ENCODE measurements at regions not wholly inside any gene's neighbourhood (a gene's known extent, or its start where the extent isn't known, plus 50 kb on each side); places are given as distances from the start of the nearest gene placed in this dataset.
"Not testable (repeated sequence)": the region's sequence is repeated elsewhere in the genome, so short reads cannot be mapped to it uniquely, and the experiment has no call there.

DNA sequence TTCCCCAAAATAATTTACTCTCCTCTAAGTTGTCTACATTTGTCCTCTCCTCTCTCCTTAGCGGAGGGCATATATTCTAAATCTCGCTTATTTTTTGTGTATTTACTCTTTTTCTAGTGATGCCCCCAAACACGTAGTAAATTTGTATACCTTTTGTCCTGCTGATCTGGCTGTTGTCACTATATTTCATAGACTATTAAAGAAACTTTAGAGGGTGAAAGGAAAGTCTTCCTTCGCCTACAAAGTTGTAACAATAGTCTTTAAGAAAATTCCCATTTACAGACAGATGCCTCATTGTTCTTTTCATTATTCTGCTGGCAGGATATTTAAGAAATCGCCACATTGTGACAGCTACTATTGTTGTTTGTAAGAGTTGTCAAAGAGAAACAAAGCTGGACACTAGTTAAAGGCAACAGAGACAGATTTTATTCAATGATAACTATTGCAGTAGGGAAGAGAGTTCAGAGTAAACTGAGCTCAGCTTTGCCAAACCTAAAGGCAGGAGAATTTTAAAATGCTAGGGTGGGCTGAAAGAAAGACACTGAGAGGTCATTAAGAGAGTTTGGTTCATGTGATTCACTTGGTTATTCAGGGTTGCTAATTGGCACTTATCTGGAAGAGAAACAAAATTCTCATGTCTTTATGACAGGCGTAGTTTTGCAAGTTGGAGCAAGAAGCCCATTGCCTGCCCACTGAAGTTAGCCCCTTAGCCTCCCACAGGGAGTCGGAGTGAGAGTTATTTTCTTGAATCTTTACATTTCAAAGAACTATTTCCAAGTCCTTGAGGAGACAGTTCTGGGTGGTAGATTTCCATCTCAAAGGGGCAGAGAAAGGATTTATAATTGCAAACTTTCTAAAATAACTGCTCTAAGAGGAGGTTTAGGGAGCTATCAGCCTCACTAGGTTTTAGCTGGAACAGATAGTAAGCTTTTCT, 1272.5 kb upstream of the SEL1L start:
- no peak overlapping the region for H3K27ac ChIP-seq
- no peak for DNase-seq
- H3K4me3 ChIP-seq, result no peak overlapping the region
- 68 to 73% methylated on average over 5 to 7 of the region's 7 CpGs for WGBS, 2 donors (ENCODE audit: low coverage in 1 of 2)
- TF ChIP-seq POLR2A (IDR thresholded peaks at IDR 0.05), result no peak
- no peak for TF ChIP-seq EP300 (IDR thresholded peaks at IDR 0.05; ENCODE audit: low read depth)
- TF ChIP-seq, protein P1, sequence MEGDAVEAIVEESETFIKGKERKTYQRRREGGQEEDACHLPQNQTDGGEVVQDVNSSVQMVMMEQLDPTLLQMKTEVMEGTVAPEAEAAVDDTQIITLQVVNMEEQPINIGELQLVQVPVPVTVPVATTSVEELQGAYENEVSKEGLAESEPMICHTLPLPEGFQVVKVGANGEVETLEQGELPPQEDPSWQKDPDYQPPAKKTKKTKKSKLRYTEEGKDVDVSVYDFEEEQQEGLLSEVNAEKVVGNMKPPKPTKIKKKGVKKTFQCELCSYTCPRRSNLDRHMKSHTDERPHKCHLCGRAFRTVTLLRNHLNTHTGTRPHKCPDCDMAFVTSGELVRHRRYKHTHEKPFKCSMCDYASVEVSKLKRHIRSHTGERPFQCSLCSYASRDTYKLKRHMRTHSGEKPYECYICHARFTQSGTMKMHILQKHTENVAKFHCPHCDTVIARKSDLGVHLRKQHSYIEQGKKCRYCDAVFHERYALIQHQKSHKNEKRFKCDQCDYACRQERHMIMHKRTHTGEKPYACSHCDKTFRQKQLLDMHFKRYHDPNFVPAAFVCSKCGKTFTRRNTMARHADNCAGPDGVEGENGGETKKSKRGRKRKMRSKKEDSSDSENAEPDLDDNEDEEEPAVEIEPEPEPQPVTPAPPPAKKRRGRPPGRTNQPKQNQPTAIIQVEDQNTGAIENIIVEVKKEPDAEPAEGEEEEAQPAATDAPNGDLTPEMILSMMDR (IDR thresholded peaks at IDR 0.05), result no peak
- TF ChIP-seq POLR2AphosphoS5 (IDR thresholded peaks at IDR 0.05), result no peak
- no peaks in the 10 kb centered on the region for H3K9me3 ChIP-seq
- no peaks in the 10 kb centered on the region for H3K27me3 ChIP-seq
- H3K36me3 ChIP-seq, result no peaks in the 10 kb centered on the region
- intact Hi-C loops (cut with DNase I; ENCODE audit: low total_unique reads) (no loop called here), in situ Hi-C loops (cut with MboI; ENCODE audit: low pct_ligation_motif_present in 1 of 4, low pct_unique_long_range_greater_than_20kb in 1 of 4, low sequenced_read_pairs in 3 of 4) (no loop called here)
- no peaks in the 10 kb centered on the region for H3K4me1 ChIP-seq

DNA sequence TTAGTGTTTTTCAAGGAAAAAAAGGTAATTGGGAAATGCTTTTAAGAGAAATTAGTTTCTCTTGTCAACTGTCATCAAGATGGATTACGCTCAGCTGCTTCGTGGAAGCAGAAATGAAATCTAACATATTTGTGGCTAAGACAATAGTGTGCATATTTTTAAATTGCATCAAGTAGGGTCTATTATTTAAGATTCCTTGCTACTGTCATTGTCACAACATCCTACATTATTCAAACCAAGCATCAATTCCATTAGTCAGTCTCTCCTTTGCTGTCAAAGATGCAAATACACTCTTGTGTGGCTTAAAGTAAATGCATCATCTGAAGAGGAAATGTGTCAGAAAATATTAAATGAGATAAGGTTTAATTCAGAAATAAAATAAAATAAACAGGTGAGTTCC, 1277.6 kb upstream of the SEL1L start:
- Histone ChIP-seq H3K4me3 (no peak overlapping the region), H3K36me3 (no peaks in the 10 kb centered on the region), H3K27ac (no peak overlapping the region), H3K4me1 (no peaks in the 10 kb centered on the region), H3K27me3 (no peaks in the 10 kb centered on the region), H3K9me3 (no peaks in the 10 kb centered on the region)
- no peak for DNase-seq
- intact Hi-C loops (cut with DNase I; ENCODE audit: low total_unique reads), result no loop called here
- WGBS, 2 donors (ENCODE audit: low coverage in 1 of 2), result 89% methylated on average over 2 of the region's 2 CpGs
- TF ChIP-seq POLR2A (IDR thresholded peaks at IDR 0.05) (no peak), EP300 (IDR thresholded peaks at IDR 0.05; ENCODE audit: low read depth) (no peak), POLR2AphosphoS5 (IDR thresholded peaks at IDR 0.05) (no peak)
- TF ChIP-seq, protein P1 (IDR thresholded peaks at IDR 0.05), result no peak
- in situ Hi-C loops (cut with MboI; ENCODE audit: low pct_ligation_motif_present in 1 of 4, low pct_unique_long_range_greater_than_20kb in 1 of 4, low sequenced_read_pairs in 3 of 4), result no loop called here

DNA sequence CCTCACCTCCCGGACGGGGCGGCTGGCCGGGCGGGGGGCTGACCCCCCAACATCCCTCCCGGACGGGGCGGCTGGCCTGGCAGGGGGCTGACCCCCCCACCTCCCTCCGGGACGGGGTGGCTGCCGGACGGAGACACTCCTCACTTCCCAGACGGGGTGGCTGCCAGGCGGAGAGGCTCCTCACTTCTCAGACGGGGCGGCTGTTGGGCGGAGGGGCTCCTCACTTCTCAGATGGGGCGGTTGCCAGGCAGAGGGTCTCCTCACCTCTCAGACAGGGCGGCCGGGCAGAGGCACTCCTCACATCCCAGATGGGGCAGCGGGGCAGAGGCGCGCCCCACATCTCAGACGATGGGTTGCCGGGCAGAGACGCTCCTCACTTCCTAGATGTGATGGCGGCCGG, 1280.7 kb upstream of the SEL1L start:
- DNase-seq; in situ Hi-C loops (cut with MboI; ENCODE audit: low pct_ligation_motif_present in 1 of 4, low pct_unique_long_range_greater_than_20kb in 1 of 4, low sequenced_read_pairs in 3 of 4); H3K27ac ChIP-seq; H3K27me3 ChIP-seq; H3K9me3 ChIP-seq; H3K4me3 ChIP-seq; intact Hi-C loops (cut with DNase I; ENCODE audit: low total_unique reads); H3K36me3 ChIP-seq; H3K4me1 ChIP-seq: not testable (repeated sequence)
- WGBS, 2 donors (ENCODE audit: low coverage in 1 of 2), result 93% methylated on average over 6 of the region's 28 CpGs; no CpG with 5 or more reads in 1 of the 2 donors

DNA sequence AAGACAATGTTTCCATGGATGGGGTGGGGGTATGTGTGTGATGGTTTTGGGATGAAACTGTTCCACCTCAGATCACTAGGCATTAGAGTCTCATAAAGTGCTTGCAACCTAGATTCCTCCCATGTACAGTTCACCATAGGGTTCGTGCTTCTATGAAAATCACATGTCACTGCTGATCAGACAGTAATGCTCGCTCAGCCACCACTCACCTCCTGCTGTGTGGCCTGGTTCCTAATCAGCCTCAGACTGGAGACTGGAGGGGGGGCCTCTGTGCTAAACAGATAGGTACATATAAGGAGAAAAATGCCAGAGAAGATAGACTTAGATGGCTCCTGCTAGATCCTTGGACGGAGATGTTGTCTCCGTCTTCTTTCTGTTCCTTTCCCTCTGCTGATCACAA, 1296.9 kb upstream of the SEL1L start:
- Histone ChIP-seq H3K27ac (no peak overlapping the region), H3K36me3 (no peaks in the 10 kb centered on the region), H3K9me3 (no peaks in the 10 kb centered on the region), H3K27me3 (no peaks in the 10 kb centered on the region), H3K4me1 (no peaks in the 10 kb centered on the region), H3K4me3 (no peak overlapping the region)
- no peak for DNase-seq
- intact Hi-C loops (cut with DNase I; ENCODE audit: low total_unique reads), result no loop called here
- TF ChIP-seq EP300 (IDR thresholded peaks at IDR 0.05; ENCODE audit: low read depth) (no peak), POLR2A (IDR thresholded peaks at IDR 0.05) (no peak), POLR2AphosphoS5 (IDR thresholded peaks at IDR 0.05) (no peak)
- TF ChIP-seq, protein P1 (IDR thresholded peaks at IDR 0.05), result no peak
- in situ Hi-C loops (cut with MboI; ENCODE audit: low pct_ligation_motif_present in 1 of 4, low pct_unique_long_range_greater_than_20kb in 1 of 4, low sequenced_read_pairs in 3 of 4), result no loop called here
- WGBS, 2 donors (ENCODE audit: low coverage in 1 of 2), result 73 to 79% methylated on average over 3 to 4 of the region's 4 CpGs

All from transverse colon (tissue), 4 donors.